Right lobe of liver (tissue), 4 donors: ENCODE measurements at regions not wholly inside any gene's neighbourhood (a gene's known extent, or its start where the extent isn't known, plus 50 kb on each side); places are given as distances from the start of the nearest gene placed in this dataset.

Experiments used
- POLR2A ChIP-seq: fragments of 450-650 bp; IDR thresholded peaks from one replicate; pipeline ENCODE4 v1.6.1; 2017; ENCODE audit warnings: antibody characterized with exemption, mild to moderate bottlenecking
- TF ChIP-seq, protein P1 (sequence below), 4 donors: fragments of 200-600 bp in 3 of 4; fragments of 450-650 bp in 1 of 4; IDR thresholded peaks; one replicate each; pipeline versions ENCODE4 v1.5.1 to v1.8.0; 2016 to 2022; ENCODE audit warnings: antibody characterized with exemption in 4 of 4, mild to moderate bottlenecking in 2 of 4
- donor health status: DM: no; HTN: no; CAD: no.
- donor health status: DM: no; HTN: no; CAD: no.
- donor health status: DM: no; HTN: yes; CAD: no.

DNA sequence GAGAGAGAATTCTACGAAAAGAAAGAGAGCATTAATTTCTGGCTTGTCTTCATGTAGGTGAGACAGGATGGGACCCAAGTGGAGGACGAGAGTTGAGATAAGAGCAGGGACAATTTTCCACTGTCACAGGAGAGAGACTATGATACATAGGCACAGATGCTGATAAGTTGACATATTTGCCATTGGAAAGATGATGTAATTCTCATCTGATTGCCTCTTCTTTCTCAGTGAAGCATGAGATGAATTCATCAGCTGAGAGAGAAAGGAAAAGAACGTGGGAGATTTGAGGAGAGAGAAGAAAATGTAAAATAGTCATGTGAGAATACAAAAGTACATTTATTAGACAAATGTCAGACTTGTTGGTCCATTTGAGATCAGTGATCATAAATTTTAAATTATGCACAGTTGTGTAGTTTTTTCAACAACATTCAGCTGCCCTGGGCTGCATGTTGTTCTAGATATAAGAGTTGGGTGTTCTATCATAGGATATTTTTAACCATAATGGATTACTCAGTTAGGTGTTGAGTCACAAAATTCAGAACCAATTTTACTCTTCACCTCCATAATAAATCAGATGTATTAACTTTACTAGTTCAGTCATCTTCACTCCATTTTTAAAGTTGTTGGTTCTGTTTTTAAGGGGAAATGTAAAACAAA, 222.9 kb downstream of the DPY19L2 start:
- TF ChIP-seq, protein P1, sequence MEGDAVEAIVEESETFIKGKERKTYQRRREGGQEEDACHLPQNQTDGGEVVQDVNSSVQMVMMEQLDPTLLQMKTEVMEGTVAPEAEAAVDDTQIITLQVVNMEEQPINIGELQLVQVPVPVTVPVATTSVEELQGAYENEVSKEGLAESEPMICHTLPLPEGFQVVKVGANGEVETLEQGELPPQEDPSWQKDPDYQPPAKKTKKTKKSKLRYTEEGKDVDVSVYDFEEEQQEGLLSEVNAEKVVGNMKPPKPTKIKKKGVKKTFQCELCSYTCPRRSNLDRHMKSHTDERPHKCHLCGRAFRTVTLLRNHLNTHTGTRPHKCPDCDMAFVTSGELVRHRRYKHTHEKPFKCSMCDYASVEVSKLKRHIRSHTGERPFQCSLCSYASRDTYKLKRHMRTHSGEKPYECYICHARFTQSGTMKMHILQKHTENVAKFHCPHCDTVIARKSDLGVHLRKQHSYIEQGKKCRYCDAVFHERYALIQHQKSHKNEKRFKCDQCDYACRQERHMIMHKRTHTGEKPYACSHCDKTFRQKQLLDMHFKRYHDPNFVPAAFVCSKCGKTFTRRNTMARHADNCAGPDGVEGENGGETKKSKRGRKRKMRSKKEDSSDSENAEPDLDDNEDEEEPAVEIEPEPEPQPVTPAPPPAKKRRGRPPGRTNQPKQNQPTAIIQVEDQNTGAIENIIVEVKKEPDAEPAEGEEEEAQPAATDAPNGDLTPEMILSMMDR (IDR thresholded peaks at IDR 0.05), result no peak
- no peak for TF ChIP-seq POLR2A
